C1 segment of cervical spinal cord (tissue), 14 donors: ENCODE measurements at regions not wholly inside any gene's neighbourhood (a gene's known extent, or its start where the extent isn't known, plus 50 kb on each side); places are given as distances from the start of the nearest gene placed in this dataset.

Experiments used
- DNase-seq, 14 donors: peaks; one replicate each; lab custom pipeline; 2025; lab: John Stamatoyannopoulos, UW

- no peak for DNase-seq
Observed at GRCh38 chr2:157934684-157935377, 58.7 kb upstream of the ACVR1 start.

- DNase-seq, result peak in 2 of 14 donors; percentile 0 to 9
Observed at GRCh38 chr2:157933160-157933920, 57.2 kb upstream of the ACVR1 start.

GRCh38 chr2:157932480-157933159, 56.5 kb upstream of the ACVR1 start:
- no peak for DNase-seq

GRCh38 chr2:157931542-157931941, 55.4 kb upstream of the ACVR1 start:
- DNase-seq, result no peak

GRCh38 chr2:157930728-157931127, 54.6 kb upstream of the ACVR1 start:
- no peak for DNase-seq

GRCh38 chr2:157929871-157930667, 53.9 kb upstream of the ACVR1 start:
- no peak for DNase-seq

- no peak for DNase-seq
Observed at GRCh38 chr2:157928372-157928771, 52.2 kb upstream of the ACVR1 start.

- no peak for DNase-seq
Observed at GRCh38 chr2:157927155-157927554, 51.0 kb upstream of the ACVR1 start.
